ENCODE measurements at regions not wholly inside any gene's neighbourhood (a gene's known extent, or its start where the extent isn't known, plus 50 kb on each side); places are given as distances from the start of the nearest gene placed in this dataset.

DNA sequence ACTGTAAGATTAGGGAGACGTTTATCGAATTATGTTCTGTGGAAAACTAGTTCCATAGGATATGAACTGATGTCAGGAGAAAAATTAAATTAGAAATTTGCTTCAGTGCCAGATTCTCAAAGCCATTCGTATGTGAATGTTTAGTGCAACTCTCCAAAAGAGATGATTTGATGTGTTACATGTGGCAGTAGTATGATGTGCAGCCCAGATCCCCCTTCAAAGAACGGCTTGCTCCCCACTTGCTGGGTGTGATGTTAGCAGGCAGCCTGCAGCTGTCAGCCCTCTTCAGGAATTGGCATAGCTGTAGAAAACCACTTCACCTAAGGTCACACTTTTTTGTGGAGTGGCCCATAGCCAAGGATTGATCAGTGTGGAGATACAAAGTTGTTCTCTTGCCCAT lies 127.0 kb upstream of the CCDC54 start:
- Histone ChIP-seq H2AFZ (ENCODE audit: low read length) (no peak overlapping the region), H3K9me2 (replicated peaks; ENCODE audit: insufficient read depth, low read length) (no peaks in the 10 kb centered on the region), H3K27me3 (ENCODE audit: low read length) (no peaks in the 10 kb centered on the region), H3K4me3 (ENCODE audit: low read length) (no peak overlapping the region), H3K9ac (ENCODE audit: low read length) (no peak overlapping the region), H3K79me2 (ENCODE audit: low read length) (no peaks in the 10 kb centered on the region), H3K4me1 (ENCODE audit: low read length) (no peaks in the 10 kb centered on the region), H3K27ac (ENCODE audit: low read length) (no peak overlapping the region), H3K9me3 (ENCODE audit: low read length) (no peaks in the 10 kb centered on the region), H3K36me3 (ENCODE audit: insufficient read depth, low read length) (peaks cover 10% of the 10 kb centered on the region; the same call in 1 of the 2 replicates), H3K4me2 (ENCODE audit: low read depth, low read length, poor library complexity, severe bottlenecking) (no peak overlapping the region), H4K20me1 (ENCODE audit: insufficient read depth, low read depth, low read length) (no peaks in the 10 kb centered on the region)
- DNase-seq, result no peak

DNA sequence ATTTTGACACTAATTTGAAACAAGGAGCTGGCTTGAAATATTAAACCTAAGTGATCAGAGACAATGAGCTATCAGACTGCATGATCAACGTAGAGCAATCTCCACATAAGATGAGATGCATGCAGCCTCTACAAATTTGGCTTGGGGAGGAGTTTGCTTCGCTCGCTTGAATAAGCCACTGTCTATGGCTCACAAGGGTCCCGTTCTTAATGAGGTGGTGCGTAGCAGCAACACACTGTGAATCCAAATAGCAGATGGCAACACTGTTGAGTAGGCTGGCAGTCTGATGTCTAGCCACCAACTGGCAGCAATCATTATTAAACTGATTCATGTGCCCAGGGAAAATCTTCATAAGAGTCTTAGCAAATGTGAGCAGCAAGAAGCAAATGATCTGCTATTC lies 125.4 kb upstream of the CCDC54 start:
- Histone ChIP-seq H3K9me2 (replicated peaks; ENCODE audit: insufficient read depth, low read length) (no peaks in the 10 kb centered on the region), H4K20me1 (ENCODE audit: insufficient read depth, low read depth, low read length) (no peaks in the 10 kb centered on the region), H3K27ac (ENCODE audit: low read length) (no peak overlapping the region), H3K36me3 (ENCODE audit: insufficient read depth, low read length) (peaks cover 9% of the 10 kb centered on the region; the same call in 1 of the 2 replicates), H3K4me2 (ENCODE audit: low read depth, low read length, poor library complexity, severe bottlenecking) (no peak overlapping the region), H3K27me3 (ENCODE audit: low read length) (no peaks in the 10 kb centered on the region), H3K9me3 (ENCODE audit: low read length) (no peaks in the 10 kb centered on the region), H3K79me2 (ENCODE audit: low read length) (no peaks in the 10 kb centered on the region), H2AFZ (ENCODE audit: low read length) (no peak overlapping the region), H3K9ac (ENCODE audit: low read length) (no peak overlapping the region), H3K4me1 (ENCODE audit: low read length) (no peaks in the 10 kb centered on the region), H3K4me3 (ENCODE audit: low read length) (no peak overlapping the region)
- DNase-seq, result no peak

DNA sequence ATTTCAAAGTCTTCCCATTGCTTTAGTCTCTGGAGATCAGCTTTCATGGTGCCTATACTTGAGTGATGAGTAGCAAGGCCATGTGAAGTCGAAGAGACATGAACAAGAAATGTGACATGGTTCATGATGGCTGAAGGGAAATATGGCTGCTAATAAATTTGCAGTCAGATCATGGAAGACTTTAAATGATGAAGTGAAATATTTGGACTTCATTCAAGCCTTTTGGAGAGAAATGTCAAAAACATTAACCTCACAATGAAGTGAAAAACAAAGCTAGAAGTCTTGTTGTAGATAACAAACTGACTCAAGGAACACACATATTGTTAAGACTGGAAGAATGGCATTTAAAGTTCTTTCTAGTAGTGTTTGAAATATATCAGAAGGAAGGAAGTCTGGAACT lies 120.3 kb upstream of the CCDC54 start:
- no peak overlapping the region for H3K4me2 ChIP-seq (ENCODE audit: low read depth, low read length, poor library complexity, severe bottlenecking)
- no peak for DNase-seq
- H3K4me1 ChIP-seq (ENCODE audit: low read length), result no peaks in the 10 kb centered on the region
- no peaks in the 10 kb centered on the region for H3K36me3 ChIP-seq (ENCODE audit: insufficient read depth, low read length)
- H3K79me2 ChIP-seq (ENCODE audit: low read length), result no peaks in the 10 kb centered on the region
- H3K27me3 ChIP-seq (ENCODE audit: low read length), result no peaks in the 10 kb centered on the region
- H3K9me3 ChIP-seq (ENCODE audit: low read length), result no peaks in the 10 kb centered on the region
- no peak overlapping the region for H3K4me3 ChIP-seq (ENCODE audit: low read length)
- no peaks in the 10 kb centered on the region for H3K9me2 ChIP-seq (replicated peaks; ENCODE audit: insufficient read depth, low read length)
- no peaks in the 10 kb centered on the region for H4K20me1 ChIP-seq (ENCODE audit: insufficient read depth, low read depth, low read length)
- H2AFZ ChIP-seq (ENCODE audit: low read length), result no peak overlapping the region
- H3K27ac ChIP-seq (ENCODE audit: low read length), result no peak overlapping the region
- no peak overlapping the region for H3K9ac ChIP-seq (ENCODE audit: low read length)

DNA sequence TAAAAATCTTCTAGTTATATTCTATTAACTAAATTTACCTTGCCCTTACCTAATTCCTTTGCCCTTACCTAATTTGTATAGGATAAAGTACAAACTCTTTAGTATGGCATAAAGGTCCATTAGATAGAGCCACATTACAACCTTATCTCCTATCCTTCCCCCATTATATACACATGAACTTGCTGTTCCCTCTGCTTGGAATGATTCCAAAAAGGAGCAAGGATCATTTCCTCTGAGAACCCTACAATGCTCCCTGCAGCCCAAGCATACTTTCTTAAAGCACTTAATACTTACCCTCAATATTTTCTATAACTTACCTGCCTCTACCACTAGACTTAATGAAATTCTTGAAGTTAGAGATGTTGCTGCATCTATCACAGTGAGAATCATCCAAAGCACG lies 118.9 kb upstream of the CCDC54 start:
- no peak overlapping the region for H2AFZ ChIP-seq (ENCODE audit: low read length)
- no peak overlapping the region for H3K27ac ChIP-seq (ENCODE audit: low read length)
- no peaks in the 10 kb centered on the region for H4K20me1 ChIP-seq (ENCODE audit: insufficient read depth, low read depth, low read length)
- no peaks in the 10 kb centered on the region for H3K9me2 ChIP-seq (replicated peaks; ENCODE audit: insufficient read depth, low read length)
- H3K36me3 ChIP-seq (ENCODE audit: insufficient read depth, low read length), result no peaks in the 10 kb centered on the region
- H3K9me3 ChIP-seq (ENCODE audit: low read length), result no peaks in the 10 kb centered on the region
- no peaks in the 10 kb centered on the region for H3K27me3 ChIP-seq (ENCODE audit: low read length)
- no peak overlapping the region for H3K4me2 ChIP-seq (ENCODE audit: low read depth, low read length, poor library complexity, severe bottlenecking)
- no peak for DNase-seq
- no peak overlapping the region for H3K4me3 ChIP-seq (ENCODE audit: low read length)
- H3K79me2 ChIP-seq (ENCODE audit: low read length), result no peaks in the 10 kb centered on the region
- no peak overlapping the region for H3K9ac ChIP-seq (ENCODE audit: low read length)
- no peaks in the 10 kb centered on the region for H3K4me1 ChIP-seq (ENCODE audit: low read length)

DNA sequence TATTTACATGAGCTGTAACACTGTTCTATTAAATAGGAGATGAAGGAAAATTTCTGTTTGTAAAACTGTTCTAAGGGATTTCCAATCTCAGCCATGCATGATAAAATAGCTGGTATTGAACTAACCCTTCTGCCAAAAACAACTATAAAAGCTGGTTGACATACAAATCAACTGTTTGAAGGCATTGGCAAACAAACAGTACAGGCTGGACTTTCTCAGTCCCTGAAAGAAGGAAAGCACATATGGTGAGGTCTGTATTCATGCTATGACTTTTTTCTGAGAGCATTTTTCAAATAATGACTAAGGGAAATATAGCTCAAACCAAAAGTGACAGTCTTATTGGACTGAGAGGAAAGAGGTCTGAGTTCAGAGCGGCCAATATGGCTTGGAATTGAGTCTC lies 117.0 kb upstream of the CCDC54 start:
- Histone ChIP-seq H3K27me3 (ENCODE audit: low read length) (no peaks in the 10 kb centered on the region), H3K9me3 (ENCODE audit: low read length) (no peaks in the 10 kb centered on the region), H3K4me3 (ENCODE audit: low read length) (no peak overlapping the region), H4K20me1 (ENCODE audit: insufficient read depth, low read depth, low read length) (no peaks in the 10 kb centered on the region), H2AFZ (ENCODE audit: low read length) (no peak overlapping the region), H3K79me2 (ENCODE audit: low read length) (no peaks in the 10 kb centered on the region), H3K27ac (ENCODE audit: low read length) (no peak overlapping the region), H3K9ac (ENCODE audit: low read length) (no peak overlapping the region), H3K9me2 (replicated peaks; ENCODE audit: insufficient read depth, low read length) (no peaks in the 10 kb centered on the region), H3K36me3 (ENCODE audit: insufficient read depth, low read length) (no peaks in the 10 kb centered on the region), H3K4me1 (ENCODE audit: low read length) (no peaks in the 10 kb centered on the region), H3K4me2 (ENCODE audit: low read depth, low read length, poor library complexity, severe bottlenecking) (no peak overlapping the region)
- no peak for DNase-seq

DNA sequence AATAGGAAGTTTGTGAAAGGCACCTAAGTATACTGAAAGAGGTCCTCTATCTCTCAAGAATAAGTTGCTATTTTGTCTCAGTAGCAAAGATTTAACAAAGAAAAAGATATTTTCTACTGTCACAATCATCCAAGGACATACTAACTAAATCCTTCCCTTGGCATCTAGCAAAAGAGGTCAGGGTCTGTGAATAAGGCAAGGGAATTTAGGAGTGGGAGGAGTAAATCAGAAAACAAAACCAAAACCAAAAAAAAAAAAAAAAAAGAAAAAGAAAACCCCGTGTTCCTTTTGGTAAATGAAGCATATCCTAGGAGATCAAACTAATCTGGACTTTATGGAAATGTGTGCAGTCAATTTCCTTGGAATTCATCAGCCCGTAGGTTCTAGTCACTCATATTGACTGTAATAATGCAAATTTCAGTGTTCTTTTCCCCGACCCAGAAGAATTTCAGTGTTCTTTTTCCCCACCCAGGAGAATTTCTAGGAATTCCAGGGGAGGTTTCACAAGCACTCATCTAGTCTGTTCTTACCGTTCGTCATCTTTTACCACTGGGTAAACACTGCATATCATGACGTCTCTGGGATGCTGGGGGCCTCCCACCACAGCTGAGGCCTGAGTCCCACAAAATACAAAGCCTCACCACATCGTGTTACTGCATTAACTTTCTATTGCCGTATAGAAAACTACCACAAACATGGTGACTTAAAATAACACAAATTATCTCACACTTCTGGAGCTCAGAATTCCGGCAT lies 113.8 kb upstream of the CCDC54 start:
- H3K9ac ChIP-seq (ENCODE audit: low read length), result no peak overlapping the region
- H3K4me3 ChIP-seq (ENCODE audit: low read length), result no peak overlapping the region
- no peak overlapping the region for H2AFZ ChIP-seq (ENCODE audit: low read length)
- H3K79me2 ChIP-seq (ENCODE audit: low read length), result no peaks in the 10 kb centered on the region
- no peaks in the 10 kb centered on the region for H3K9me2 ChIP-seq (replicated peaks; ENCODE audit: insufficient read depth, low read length)
- no peak for DNase-seq
- no peaks in the 10 kb centered on the region for H3K9me3 ChIP-seq (ENCODE audit: low read length)
- no peaks in the 10 kb centered on the region for H4K20me1 ChIP-seq (ENCODE audit: insufficient read depth, low read depth, low read length)
- H3K27me3 ChIP-seq (ENCODE audit: low read length), result no peaks in the 10 kb centered on the region
- no peaks in the 10 kb centered on the region for H3K4me1 ChIP-seq (ENCODE audit: low read length)
- H3K4me2 ChIP-seq (ENCODE audit: low read depth, low read length, poor library complexity, severe bottlenecking), result peak overlapping the region; percentile 17
- H3K27ac ChIP-seq (ENCODE audit: low read length), result no peak overlapping the region
- H3K36me3 ChIP-seq (ENCODE audit: insufficient read depth, low read length), result no peaks in the 10 kb centered on the region

DNA sequence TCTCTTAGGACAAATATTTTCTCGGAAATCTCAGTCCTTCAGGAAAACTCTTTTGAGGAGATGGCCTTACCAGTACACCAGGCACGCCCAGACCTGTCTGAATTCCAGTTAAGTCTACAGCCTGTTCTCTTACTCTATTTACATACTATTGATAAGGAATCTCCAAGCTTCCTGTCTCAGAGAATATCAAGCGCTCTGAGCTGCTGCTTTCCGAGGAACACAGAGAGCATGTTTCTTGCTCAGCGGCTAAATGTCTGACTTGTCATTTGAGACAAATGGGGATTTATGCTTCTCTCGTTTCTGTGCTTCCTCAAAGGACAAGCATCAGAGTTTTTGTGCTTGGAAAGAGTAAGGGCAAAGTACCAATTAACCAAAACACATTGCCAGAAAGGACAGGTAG lies 112.4 kb upstream of the CCDC54 start:
- H2AFZ ChIP-seq (ENCODE audit: low read length), result no peak overlapping the region

DNA sequence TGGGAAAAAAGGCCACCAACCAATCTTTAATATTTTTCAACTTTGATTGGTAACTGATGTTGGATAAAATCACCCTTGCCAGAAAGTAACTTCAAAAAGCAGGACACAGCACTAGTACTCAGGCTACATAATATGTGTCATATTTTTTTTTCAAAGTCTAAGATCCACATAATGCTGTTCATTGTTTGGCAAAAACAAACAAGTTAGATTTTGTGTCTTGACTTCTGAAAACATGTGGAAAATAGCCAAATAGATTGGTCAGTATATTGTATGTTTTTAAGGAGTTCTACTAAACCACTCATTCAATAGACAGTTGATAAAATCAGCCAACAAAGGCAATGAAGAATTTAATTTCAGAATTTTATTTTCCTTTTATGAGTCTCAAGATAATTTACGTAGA lies 111.7 kb upstream of the CCDC54 start:
- Histone ChIP-seq H3K4me1 (ENCODE audit: low read length) (no peaks in the 10 kb centered on the region), H3K36me3 (ENCODE audit: insufficient read depth, low read length) (no peaks in the 10 kb centered on the region), H3K27ac (ENCODE audit: low read length) (no peak overlapping the region), H3K79me2 (ENCODE audit: low read length) (no peaks in the 10 kb centered on the region), H3K9me2 (replicated peaks; ENCODE audit: insufficient read depth, low read length) (no peaks in the 10 kb centered on the region), H3K9me3 (ENCODE audit: low read length) (no peaks in the 10 kb centered on the region), H3K4me2 (ENCODE audit: low read depth, low read length, poor library complexity, severe bottlenecking) (no peak overlapping the region), H3K4me3 (ENCODE audit: low read length) (no peak overlapping the region), H3K27me3 (ENCODE audit: low read length) (no peaks in the 10 kb centered on the region), H3K9ac (ENCODE audit: low read length) (no peak overlapping the region), H4K20me1 (ENCODE audit: insufficient read depth, low read depth, low read length) (no peaks in the 10 kb centered on the region), H2AFZ (ENCODE audit: low read length) (no peak overlapping the region)
- DNase-seq, result no peak

More for the DNA sequence above, 112.4 kb upstream of the CCDC54 start:
- no peak overlapping the region for H3K4me3 ChIP-seq (ENCODE audit: low read length)
- no peak overlapping the region for H3K27ac ChIP-seq (ENCODE audit: low read length)
- no peaks in the 10 kb centered on the region for H3K27me3 ChIP-seq (ENCODE audit: low read length)
- H3K79me2 ChIP-seq (ENCODE audit: low read length), result no peaks in the 10 kb centered on the region
- no peak overlapping the region for H3K9ac ChIP-seq (ENCODE audit: low read length)
- no peak overlapping the region for H3K4me2 ChIP-seq (ENCODE audit: low read depth, low read length, poor library complexity, severe bottlenecking)
- DNase-seq, result no peak
- H3K9me2 ChIP-seq (replicated peaks; ENCODE audit: insufficient read depth, low read length), result no peaks in the 10 kb centered on the region
- H3K9me3 ChIP-seq (ENCODE audit: low read length), result no peaks in the 10 kb centered on the region
- no peaks in the 10 kb centered on the region for H4K20me1 ChIP-seq (ENCODE audit: insufficient read depth, low read depth, low read length)
- H3K36me3 ChIP-seq (ENCODE audit: insufficient read depth, low read length), result no peaks in the 10 kb centered on the region
- H3K4me1 ChIP-seq (ENCODE audit: low read length), result no peaks in the 10 kb centered on the region

Measured in Karpas-422 (cell line).